Testis (tissue), 2 donors: ENCODE measurements at regions not wholly inside any gene's neighbourhood (a gene's known extent, or its start where the extent isn't known, plus 50 kb on each side); places are given as distances from the start of the nearest gene placed in this dataset.

Experiments
- DNase-seq: peaks from one replicate; pipeline ENCODE4 v3.0.0-alpha.2; 2019
- H3K27ac ChIP-seq, 2 donors: fragments of 200-600 bp; sonication (generic); one replicate each; pipeline ENCODE4 v1.5.1; 2019
- H3K27me3 ChIP-seq: fragments of 200-600 bp; sonication (generic); one replicate; pipeline ENCODE4 v1.5.1; 2019
- H3K36me3 ChIP-seq: fragments of 200-600 bp; sonication (generic); one replicate; pipeline ENCODE4 v1.5.1; 2017; ENCODE audit warnings: low read depth; ENCODE audit errors: missing control alignments
- H3K4me1 ChIP-seq: fragments of 200-600 bp; sonication (generic); one replicate; pipeline ENCODE4 v1.5.1; 2019
- H3K4me3 ChIP-seq, 2 donors: fragments of 200-600 bp; sonication (generic); one replicate each; pipeline ENCODE4 v1.5.1; 2017 to 2019
- H3K9me3 ChIP-seq: fragments of 200-600 bp; sonication (generic); one replicate; pipeline ENCODE4 v1.5.1; 2017
- CTCF ChIP-seq, 3 experiments: fragments of 450-650 bp in 2 of 3; fragments of 200-600 bp in 1 of 3; sonication (generic) in 1 of 3; IDR thresholded peaks; one replicate each; pipeline ENCODE4 v1.5.1; 2016 to 2019; ENCODE audit warnings: antibody characterized with exemption in 3 of 3, mild to moderate bottlenecking in 2 of 3, moderate library complexity in 1 of 3
- POLR2A ChIP-seq: fragments of 450-650 bp; IDR thresholded peaks from one replicate; pipeline ENCODE4 v1.6.1; 2017; ENCODE audit warnings: antibody characterized with exemption, mild to moderate bottlenecking, moderate library complexity
- WGBS, 2 donors: methylation state at CpG; one replicate each; pipeline ENCODE4 v1.1.5; 2018; 5-methylcytosine and 5-hydroxymethylcytosine counted together
- intact Hi-C: fragments of 100-400 bp; cut with DNase I; formaldehyde crosslinking; loops from one replicate; pipeline ENCODE4 v1.15.1; 2023; ENCODE audit warnings: low total_unique reads

GRCh38 chr15:96521386-96521785 is 190.9 kb downstream of the NR2F2 start:
- no peak overlapping the region for H3K27ac ChIP-seq
- DNase-seq = no peak
- no peak overlapping the region for H3K4me3 ChIP-seq
- intact Hi-C loops = no loop called here
- no peaks in the 10 kb centered on the region for H3K27me3 ChIP-seq
- H3K9me3 ChIP-seq = no peaks in the 10 kb centered on the region
- no peaks in the 10 kb centered on the region for H3K4me1 ChIP-seq
- H3K36me3 ChIP-seq = no peaks in the 10 kb centered on the region
- no peak for TF ChIP-seq POLR2A
- no peak for TF ChIP-seq CTCF (IDR thresholded peaks at IDR 0.05)
- WGBS, 2 donors = 77 to 82% methylated on average over 1 of the region's 1 CpG

- H3K4me1 ChIP-seq = no peaks in the 10 kb centered on the region
- DNase-seq = no peak
- H3K9me3 ChIP-seq = no peaks in the 10 kb centered on the region
- no peak overlapping the region for H3K4me3 ChIP-seq
- 69 to 74% methylated on average over 5 of the region's 5 CpGs for WGBS, 2 donors
- no peak overlapping the region for H3K27ac ChIP-seq
- no peak for TF ChIP-seq POLR2A
- TF ChIP-seq CTCF (IDR thresholded peaks at IDR 0.05) = no peak
- H3K36me3 ChIP-seq = no peaks in the 10 kb centered on the region
- intact Hi-C loops = no loop called here
- no peaks in the 10 kb centered on the region for H3K27me3 ChIP-seq
These were observed 194.3 kb downstream of the NR2F2 start for GRCh38 chr15:96524676-96525417.

GRCh38 chr15:96535148-96535547 is 204.6 kb downstream of the NR2F2 start:
- intact Hi-C loops = no loop called here
- 87 to 88% methylated on average over 4 of the region's 4 CpGs for WGBS, 2 donors

GRCh38 chr15:96538491-96538890 is 208.0 kb downstream of the NR2F2 start:
- H3K36me3 ChIP-seq = no peaks in the 10 kb centered on the region
- no peaks in the 10 kb centered on the region for H3K27me3 ChIP-seq
- WGBS, 2 donors = 94 to 96% methylated on average over 3 of the region's 3 CpGs
- intact Hi-C loops = no loop called here
- no peaks in the 10 kb centered on the region for H3K9me3 ChIP-seq
- DNase-seq = no peak
- no peak overlapping the region for H3K4me3 ChIP-seq
- TF ChIP-seq CTCF (IDR thresholded peaks at IDR 0.05) (no peak), POLR2A (no peak)
- H3K27ac ChIP-seq = no peak overlapping the region
- no peaks in the 10 kb centered on the region for H3K4me1 ChIP-seq

More at GRCh38 chr15:96535148-96535547, 204.6 kb downstream of the NR2F2 start:
- DNase-seq = no peak
- Histone ChIP-seq H3K27me3 (no peaks in the 10 kb centered on the region), H3K27ac (no peak overlapping the region), H3K9me3 (no peaks in the 10 kb centered on the region), H3K4me3 (no peak overlapping the region), H3K4me1 (no peaks in the 10 kb centered on the region), H3K36me3 (no peaks in the 10 kb centered on the region)
- TF ChIP-seq POLR2A (no peak), CTCF (IDR thresholded peaks at IDR 0.05) (no peak)

- TF ChIP-seq POLR2A (no peak), CTCF (IDR thresholded peaks at IDR 0.05) (no peak)
- Histone ChIP-seq H3K27ac (no peak overlapping the region), H3K36me3 (no peaks in the 10 kb centered on the region), H3K4me1 (no peaks in the 10 kb centered on the region), H3K9me3 (no peaks in the 10 kb centered on the region), H3K27me3 (no peaks in the 10 kb centered on the region), H3K4me3 (no peak overlapping the region)
- intact Hi-C loops = no loop called here
- DNase-seq = no peak
- 93 to 94% methylated on average over 7 of the region's 7 CpGs for WGBS, 2 donors
These were observed 209.8 kb downstream of the NR2F2 start for GRCh38 chr15:96540283-96540682.
